ENCODE measurements at regions not wholly inside any gene's neighbourhood (a gene's known extent, or its start where the extent isn't known, plus 50 kb on each side); places are given as distances from the start of the nearest gene placed in this dataset.

GRCh38 chr2:160977854-160978253 lies 182.4 kb upstream of the TANK start:
- no peak overlapping the region for H3K4me3 ChIP-seq (ENCODE audit: low read depth, low read length)
- no peak for DNase-seq (ENCODE audit: low read depth)
- TF ChIP-seq CTCF (conservative IDR thresholded peaks at IDR 0.05; ENCODE audit: low read depth, low read length), result no peak

GRCh38 chr2:160984426-160985077 lies 175.7 kb upstream of the TANK start:
- no peak for TF ChIP-seq CTCF (conservative IDR thresholded peaks at IDR 0.05; ENCODE audit: low read depth, low read length)
- H3K4me3 ChIP-seq (ENCODE audit: low read depth, low read length), result no peak overlapping the region
- DNase-seq (ENCODE audit: low read depth), result no peak

- no peak for TF ChIP-seq CTCF (conservative IDR thresholded peaks at IDR 0.05; ENCODE audit: low read depth, low read length)
- H3K4me3 ChIP-seq (ENCODE audit: low read depth, low read length), result no peak overlapping the region
These were observed 170.4 kb upstream of the TANK start for GRCh38 chr2:160989778-160990177.

GRCh38 chr2:160993654-160994061 lies 166.6 kb upstream of the TANK start:
- H3K4me3 ChIP-seq (ENCODE audit: low read depth, low read length), result peak overlapping the region; percentile 3
- no peak for DNase-seq (ENCODE audit: low read depth)
- TF ChIP-seq CTCF (conservative IDR thresholded peaks at IDR 0.05; ENCODE audit: low read depth, low read length), result no peak

More at GRCh38 chr2:160989778-160990177, 170.4 kb upstream of the TANK start:
- DNase-seq (ENCODE audit: low read depth), result no peak

GRCh38 chr2:160994141-160995002 lies 165.9 kb upstream of the TANK start:
- peak; percentile 74 for DNase-seq (ENCODE audit: low read depth)
- peak; percentile 85 for TF ChIP-seq CTCF (conservative IDR thresholded peaks at IDR 0.05; ENCODE audit: low read depth, low read length)
- H3K4me3 ChIP-seq (ENCODE audit: low read depth, low read length), result peak overlapping the region; percentile 3

GRCh38 chr2:160996584-160996983 lies 163.6 kb upstream of the TANK start:
- no peak overlapping the region for H3K4me3 ChIP-seq (ENCODE audit: low read depth, low read length)
- DNase-seq (ENCODE audit: low read depth), result no peak
- no peak for TF ChIP-seq CTCF (conservative IDR thresholded peaks at IDR 0.05; ENCODE audit: low read depth, low read length)

All from epithelial cell of proximal tubule (primary cell).